ENCODE measurements at regions not wholly inside any gene's neighbourhood (a gene's known extent, or its start where the extent isn't known, plus 50 kb on each side); places are given as distances from the start of the nearest gene placed in this dataset.

DNA sequence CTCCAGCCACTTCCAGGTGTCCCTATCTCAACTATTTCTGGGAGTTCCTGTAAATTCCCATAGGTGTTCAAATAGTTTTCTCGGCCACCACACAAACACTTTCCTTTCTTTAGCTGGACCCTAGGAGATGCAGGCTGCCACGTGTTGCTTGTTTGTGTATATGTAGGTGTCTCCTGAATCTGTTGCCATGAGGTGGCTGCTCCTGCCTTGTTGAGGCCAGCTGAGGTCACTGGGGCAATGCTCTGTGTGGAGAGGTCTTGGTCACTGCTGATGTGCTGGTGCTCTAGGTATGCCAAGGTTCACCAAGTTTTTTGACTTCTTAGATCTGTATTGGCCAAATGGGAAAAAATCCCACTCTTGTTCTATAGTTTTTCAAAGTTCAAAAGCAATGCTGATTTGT is 132.5 kb upstream of the CHD1 start (continued):
- TF ChIP-seq, protein P1, sequence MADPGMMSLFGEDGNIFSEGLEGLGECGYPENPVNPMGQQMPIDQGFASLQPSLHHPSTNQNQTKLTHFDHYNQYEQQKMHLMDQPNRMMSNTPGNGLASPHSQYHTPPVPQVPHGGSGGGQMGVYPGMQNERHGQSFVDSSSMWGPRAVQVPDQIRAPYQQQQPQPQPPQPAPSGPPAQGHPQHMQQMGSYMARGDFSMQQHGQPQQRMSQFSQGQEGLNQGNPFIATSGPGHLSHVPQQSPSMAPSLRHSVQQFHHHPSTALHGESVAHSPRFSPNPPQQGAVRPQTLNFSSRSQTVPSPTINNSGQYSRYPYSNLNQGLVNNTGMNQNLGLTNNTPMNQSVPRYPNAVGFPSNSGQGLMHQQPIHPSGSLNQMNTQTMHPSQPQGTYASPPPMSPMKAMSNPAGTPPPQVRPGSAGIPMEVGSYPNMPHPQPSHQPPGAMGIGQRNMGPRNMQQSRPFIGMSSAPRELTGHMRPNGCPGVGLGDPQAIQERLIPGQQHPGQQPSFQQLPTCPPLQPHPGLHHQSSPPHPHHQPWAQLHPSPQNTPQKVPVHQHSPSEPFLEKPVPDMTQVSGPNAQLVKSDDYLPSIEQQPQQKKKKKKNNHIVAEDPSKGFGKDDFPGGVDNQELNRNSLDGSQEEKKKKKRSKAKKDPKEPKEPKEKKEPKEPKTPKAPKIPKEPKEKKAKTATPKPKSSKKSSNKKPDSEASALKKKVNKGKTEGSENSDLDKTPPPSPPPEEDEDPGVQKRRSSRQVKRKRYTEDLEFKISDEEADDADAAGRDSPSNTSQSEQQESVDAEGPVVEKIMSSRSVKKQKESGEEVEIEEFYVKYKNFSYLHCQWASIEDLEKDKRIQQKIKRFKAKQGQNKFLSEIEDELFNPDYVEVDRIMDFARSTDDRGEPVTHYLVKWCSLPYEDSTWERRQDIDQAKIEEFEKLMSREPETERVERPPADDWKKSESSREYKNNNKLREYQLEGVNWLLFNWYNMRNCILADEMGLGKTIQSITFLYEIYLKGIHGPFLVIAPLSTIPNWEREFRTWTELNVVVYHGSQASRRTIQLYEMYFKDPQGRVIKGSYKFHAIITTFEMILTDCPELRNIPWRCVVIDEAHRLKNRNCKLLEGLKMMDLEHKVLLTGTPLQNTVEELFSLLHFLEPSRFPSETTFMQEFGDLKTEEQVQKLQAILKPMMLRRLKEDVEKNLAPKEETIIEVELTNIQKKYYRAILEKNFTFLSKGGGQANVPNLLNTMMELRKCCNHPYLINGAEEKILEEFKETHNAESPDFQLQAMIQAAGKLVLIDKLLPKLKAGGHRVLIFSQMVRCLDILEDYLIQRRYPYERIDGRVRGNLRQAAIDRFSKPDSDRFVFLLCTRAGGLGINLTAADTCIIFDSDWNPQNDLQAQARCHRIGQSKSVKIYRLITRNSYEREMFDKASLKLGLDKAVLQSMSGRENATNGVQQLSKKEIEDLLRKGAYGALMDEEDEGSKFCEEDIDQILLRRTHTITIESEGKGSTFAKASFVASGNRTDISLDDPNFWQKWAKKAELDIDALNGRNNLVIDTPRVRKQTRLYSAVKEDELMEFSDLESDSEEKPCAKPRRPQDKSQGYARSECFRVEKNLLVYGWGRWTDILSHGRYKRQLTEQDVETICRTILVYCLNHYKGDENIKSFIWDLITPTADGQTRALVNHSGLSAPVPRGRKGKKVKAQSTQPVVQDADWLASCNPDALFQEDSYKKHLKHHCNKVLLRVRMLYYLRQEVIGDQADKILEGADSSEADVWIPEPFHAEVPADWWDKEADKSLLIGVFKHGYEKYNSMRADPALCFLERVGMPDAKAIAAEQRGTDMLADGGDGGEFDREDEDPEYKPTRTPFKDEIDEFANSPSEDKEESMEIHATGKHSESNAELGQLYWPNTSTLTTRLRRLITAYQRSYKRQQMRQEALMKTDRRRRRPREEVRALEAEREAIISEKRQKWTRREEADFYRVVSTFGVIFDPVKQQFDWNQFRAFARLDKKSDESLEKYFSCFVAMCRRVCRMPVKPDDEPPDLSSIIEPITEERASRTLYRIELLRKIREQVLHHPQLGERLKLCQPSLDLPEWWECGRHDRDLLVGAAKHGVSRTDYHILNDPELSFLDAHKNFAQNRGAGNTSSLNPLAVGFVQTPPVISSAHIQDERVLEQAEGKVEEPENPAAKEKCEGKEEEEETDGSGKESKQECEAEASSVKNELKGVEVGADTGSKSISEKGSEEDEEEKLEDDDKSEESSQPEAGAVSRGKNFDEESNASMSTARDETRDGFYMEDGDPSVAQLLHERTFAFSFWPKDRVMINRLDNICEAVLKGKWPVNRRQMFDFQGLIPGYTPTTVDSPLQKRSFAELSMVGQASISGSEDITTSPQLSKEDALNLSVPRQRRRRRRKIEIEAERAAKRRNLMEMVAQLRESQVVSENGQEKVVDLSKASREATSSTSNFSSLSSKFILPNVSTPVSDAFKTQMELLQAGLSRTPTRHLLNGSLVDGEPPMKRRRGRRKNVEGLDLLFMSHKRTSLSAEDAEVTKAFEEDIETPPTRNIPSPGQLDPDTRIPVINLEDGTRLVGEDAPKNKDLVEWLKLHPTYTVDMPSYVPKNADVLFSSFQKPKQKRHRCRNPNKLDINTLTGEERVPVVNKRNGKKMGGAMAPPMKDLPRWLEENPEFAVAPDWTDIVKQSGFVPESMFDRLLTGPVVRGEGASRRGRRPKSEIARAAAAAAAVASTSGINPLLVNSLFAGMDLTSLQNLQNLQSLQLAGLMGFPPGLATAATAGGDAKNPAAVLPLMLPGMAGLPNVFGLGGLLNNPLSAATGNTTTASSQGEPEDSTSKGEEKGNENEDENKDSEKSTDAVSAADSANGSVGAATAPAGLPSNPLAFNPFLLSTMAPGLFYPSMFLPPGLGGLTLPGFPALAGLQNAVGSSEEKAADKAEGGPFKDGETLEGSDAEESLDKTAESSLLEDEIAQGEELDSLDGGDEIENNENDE (IDR thresholded peaks at IDR 0.05; ENCODE audit: insufficient replicate concordance, low read length): no peak
- TF ChIP-seq NANOG (IDR thresholded peaks at IDR 0.05; ENCODE audit: insufficient read depth, low read depth, low read length, poor library complexity, severe bottlenecking) (no peak), EP300 (IDR thresholded peaks at IDR 0.05; ENCODE audit: borderline replicate concordance in 1 of 2, low read depth in 2 of 2, low read length in 2 of 2) (no peak), SUZ12 (IDR thresholded peaks at IDR 0.05; ENCODE audit: low read length) (no peak), SAP30 (IDR thresholded peaks at IDR 0.05; ENCODE audit: insufficient read depth, insufficient replicate concordance, low read length) (no peak), TEAD4 (IDR thresholded peaks at IDR 0.05; ENCODE audit: low read depth, low read length) (no peak), NRF1 (IDR thresholded peaks at IDR 0.05; ENCODE audit: low read depth, low read length) (no peak), TCF12 (IDR thresholded peaks at IDR 0.05; ENCODE audit: low read depth, low read length) (no peak), HDAC6 (IDR thresholded peaks at IDR 0.05; ENCODE audit: low read depth, low read length) (no peak), PHF8 (conservative IDR thresholded peaks at IDR 0.05; ENCODE audit: low read depth, low read length) (no peak)
- TF ChIP-seq, protein P2, sequence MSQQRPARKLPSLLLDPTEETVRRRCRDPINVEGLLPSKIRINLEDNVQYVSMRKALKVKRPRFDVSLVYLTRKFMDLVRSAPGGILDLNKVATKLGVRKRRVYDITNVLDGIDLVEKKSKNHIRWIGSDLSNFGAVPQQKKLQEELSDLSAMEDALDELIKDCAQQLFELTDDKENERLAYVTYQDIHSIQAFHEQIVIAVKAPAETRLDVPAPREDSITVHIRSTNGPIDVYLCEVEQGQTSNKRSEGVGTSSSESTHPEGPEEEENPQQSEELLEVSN (IDR thresholded peaks at IDR 0.05): no peak

Data from H1 (cell line).